ENCODE measurements at regions not wholly inside any gene's neighbourhood (a gene's known extent, or its start where the extent isn't known, plus 50 kb on each side); places are given as distances from the start of the nearest gene placed in this dataset.

DNA sequence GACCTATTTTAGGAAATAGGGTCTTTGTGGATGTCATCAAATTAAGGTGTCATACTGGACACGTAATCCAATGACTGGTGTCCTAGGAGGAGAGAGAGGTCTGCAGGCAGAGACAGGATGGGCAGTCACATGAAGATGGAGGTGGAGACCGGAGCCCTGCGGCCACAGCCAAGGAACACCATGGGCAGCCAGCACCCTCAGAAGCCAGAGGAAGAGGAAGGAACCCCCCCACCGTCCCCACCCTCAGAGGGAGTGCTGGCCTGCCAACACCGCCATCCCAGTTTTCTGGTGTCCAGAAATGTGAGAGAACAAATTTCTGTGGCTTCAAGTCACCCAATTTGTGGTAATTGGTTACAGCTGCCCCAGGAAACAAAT is 88.3 kb downstream of the NSUN2 start:
- TF ChIP-seq, protein P1, sequence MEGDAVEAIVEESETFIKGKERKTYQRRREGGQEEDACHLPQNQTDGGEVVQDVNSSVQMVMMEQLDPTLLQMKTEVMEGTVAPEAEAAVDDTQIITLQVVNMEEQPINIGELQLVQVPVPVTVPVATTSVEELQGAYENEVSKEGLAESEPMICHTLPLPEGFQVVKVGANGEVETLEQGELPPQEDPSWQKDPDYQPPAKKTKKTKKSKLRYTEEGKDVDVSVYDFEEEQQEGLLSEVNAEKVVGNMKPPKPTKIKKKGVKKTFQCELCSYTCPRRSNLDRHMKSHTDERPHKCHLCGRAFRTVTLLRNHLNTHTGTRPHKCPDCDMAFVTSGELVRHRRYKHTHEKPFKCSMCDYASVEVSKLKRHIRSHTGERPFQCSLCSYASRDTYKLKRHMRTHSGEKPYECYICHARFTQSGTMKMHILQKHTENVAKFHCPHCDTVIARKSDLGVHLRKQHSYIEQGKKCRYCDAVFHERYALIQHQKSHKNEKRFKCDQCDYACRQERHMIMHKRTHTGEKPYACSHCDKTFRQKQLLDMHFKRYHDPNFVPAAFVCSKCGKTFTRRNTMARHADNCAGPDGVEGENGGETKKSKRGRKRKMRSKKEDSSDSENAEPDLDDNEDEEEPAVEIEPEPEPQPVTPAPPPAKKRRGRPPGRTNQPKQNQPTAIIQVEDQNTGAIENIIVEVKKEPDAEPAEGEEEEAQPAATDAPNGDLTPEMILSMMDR (conservative IDR thresholded peaks at IDR 0.05): no peak
- TF ChIP-seq EZH2 (IDR thresholded peaks at IDR 0.05; ENCODE audit: low read depth): no peak
